Smooth muscle cell (in vitro differentiated cells): ENCODE measurements at regions not wholly inside any gene's neighbourhood (a gene's known extent, or its start where the extent isn't known, plus 50 kb on each side); places are given as distances from the start of the nearest gene placed in this dataset.

Experiments used
- DNase-seq: peaks from one replicate; lab custom pipeline; 2025; ENCODE audit not compliant: unreplicated experiment; lab: John Stamatoyannopoulos, UW
- H2AFZ ChIP-seq: fragments of 200-600 bp; sonication (generic); 2 replicates; pipeline ENCODE4 v1.6.0; 2016; ENCODE audit warnings: antibody characterized with exemption, low read depth, mild to moderate bottlenecking
- H3F3A ChIP-seq: fragments of 200-600 bp; sonication (generic); 2 replicates; pipeline ENCODE4 v1.6.0; 2017; ENCODE audit warnings: antibody characterized with exemption, low read depth
- H3K27ac ChIP-seq: fragments of 200-600 bp; sonication (generic); 2 replicates; pipeline ENCODE4 v1.5.1; 2016; ENCODE audit warnings: low read depth, mild to moderate bottlenecking
- H3K27me3 ChIP-seq: fragments of 200-600 bp; sonication (generic); 2 replicates; pipeline ENCODE4 v1.6.1; 2016; ENCODE audit warnings: low read depth, mild to moderate bottlenecking
- H3K36me3 ChIP-seq: fragments of 200-600 bp; sonication (generic); 2 replicates; pipeline ENCODE4 v1.5.1; 2016; ENCODE audit warnings: low read depth
- H3K4me1 ChIP-seq: fragments of 200-600 bp; sonication (generic); 2 replicates; pipeline ENCODE4 v1.5.1; 2016; ENCODE audit warnings: low read depth
- H3K4me2 ChIP-seq: fragments of 200-600 bp; sonication (generic); 2 replicates; pipeline ENCODE4 v1.6.0; 2016; ENCODE audit warnings: mild to moderate bottlenecking
- H3K4me3 ChIP-seq: fragments of 200-600 bp; sonication (generic); 2 replicates; pipeline ENCODE4 v1.5.1; 2016; ENCODE audit warnings: mild to moderate bottlenecking
- H3K79me2 ChIP-seq: fragments of 200-600 bp; sonication (generic); 2 replicates; pipeline ENCODE4 v1.6.0; 2016; ENCODE audit warnings: low read depth, mild to moderate bottlenecking
- H3K9ac ChIP-seq: fragments of 200-600 bp; sonication (generic); 2 replicates; pipeline ENCODE4 v1.6.0; 2016; ENCODE audit warnings: low read depth
- H3K9me3 ChIP-seq: fragments of 200-600 bp; sonication (generic); replicated peaks from 2 replicates; pipeline ENCODE4 v1.5.1; 2016; ENCODE audit warnings: low read depth
- H4K20me1 ChIP-seq: fragments of 200-600 bp; sonication (generic); 2 replicates; pipeline ENCODE4 v1.6.0; 2016; ENCODE audit warnings: low read depth
- WGBS: methylation state at CpG from one replicate; pipeline ENCODE4 v1.1.7; 2016; ENCODE audit warnings: low lambda C conversion rate; 5-methylcytosine and 5-hydroxymethylcytosine counted together
- TF ChIP-seq, protein P1 (sequence below): fragments of 200-600 bp; sonication (generic); IDR thresholded peaks from 2 replicates; pipeline ENCODE4 v1.5.1; 2017; ENCODE audit warnings: borderline replicate concordance, mild to moderate bottlenecking, antibody characterized with exemption; ENCODE audit not compliant: insufficient read depth, poor library complexity, severe bottlenecking

- no peak overlapping the region for H3K27ac ChIP-seq
- H3K4me3 ChIP-seq, result no peak overlapping the region
- H4K20me1 ChIP-seq, result no peaks in the 10 kb centered on the region
- TF ChIP-seq, protein P1, sequence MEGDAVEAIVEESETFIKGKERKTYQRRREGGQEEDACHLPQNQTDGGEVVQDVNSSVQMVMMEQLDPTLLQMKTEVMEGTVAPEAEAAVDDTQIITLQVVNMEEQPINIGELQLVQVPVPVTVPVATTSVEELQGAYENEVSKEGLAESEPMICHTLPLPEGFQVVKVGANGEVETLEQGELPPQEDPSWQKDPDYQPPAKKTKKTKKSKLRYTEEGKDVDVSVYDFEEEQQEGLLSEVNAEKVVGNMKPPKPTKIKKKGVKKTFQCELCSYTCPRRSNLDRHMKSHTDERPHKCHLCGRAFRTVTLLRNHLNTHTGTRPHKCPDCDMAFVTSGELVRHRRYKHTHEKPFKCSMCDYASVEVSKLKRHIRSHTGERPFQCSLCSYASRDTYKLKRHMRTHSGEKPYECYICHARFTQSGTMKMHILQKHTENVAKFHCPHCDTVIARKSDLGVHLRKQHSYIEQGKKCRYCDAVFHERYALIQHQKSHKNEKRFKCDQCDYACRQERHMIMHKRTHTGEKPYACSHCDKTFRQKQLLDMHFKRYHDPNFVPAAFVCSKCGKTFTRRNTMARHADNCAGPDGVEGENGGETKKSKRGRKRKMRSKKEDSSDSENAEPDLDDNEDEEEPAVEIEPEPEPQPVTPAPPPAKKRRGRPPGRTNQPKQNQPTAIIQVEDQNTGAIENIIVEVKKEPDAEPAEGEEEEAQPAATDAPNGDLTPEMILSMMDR, result no peak
- no peaks in the 10 kb centered on the region for H3K9me3 ChIP-seq
- WGBS, result 86% methylated on average over 1 of the region's 1 CpG
- H3K9ac ChIP-seq, result no peak overlapping the region
- no peak overlapping the region for H3K4me2 ChIP-seq
- H3K36me3 ChIP-seq, result no peaks in the 10 kb centered on the region
- no peak overlapping the region for H2AFZ ChIP-seq
- no peaks in the 10 kb centered on the region for H3K4me1 ChIP-seq
- DNase-seq, result no peak
- H3K27me3 ChIP-seq, result no peaks in the 10 kb centered on the region
- no peaks in the 10 kb centered on the region for H3K79me2 ChIP-seq
- no peaks in the 10 kb centered on the region for H3F3A ChIP-seq
Measured at GRCh38 chr18:42328931-42329330, 373.9 kb downstream of the PIK3C3 start.

DNA sequence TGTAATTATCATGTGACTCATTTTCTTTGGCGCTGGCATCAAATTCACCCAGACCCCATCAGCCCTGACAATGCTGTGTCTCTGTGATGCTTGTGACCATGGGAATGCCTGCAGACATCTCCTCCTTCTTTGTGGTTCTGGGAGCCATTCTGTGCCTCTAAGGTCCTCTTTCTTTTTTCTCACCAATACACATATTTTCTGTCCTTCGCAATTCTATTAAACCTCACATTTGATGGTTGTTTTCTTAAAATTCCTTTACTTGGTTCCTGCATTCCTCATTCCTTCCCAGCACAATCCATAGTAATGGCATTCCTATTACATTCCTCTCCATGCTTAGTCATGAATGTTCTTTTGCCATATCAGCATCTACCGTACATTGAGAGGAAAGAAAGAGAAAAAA, 375.3 kb downstream of the PIK3C3 start:
- DNase-seq, result no peak
- TF ChIP-seq, protein P1, result no peak
- no peak overlapping the region for H3K4me3 ChIP-seq
- no peak overlapping the region for H3K9ac ChIP-seq
- 68% methylated on average over 3 of the region's 3 CpGs for WGBS
- H3K36me3 ChIP-seq, result no peaks in the 10 kb centered on the region
- no peaks in the 10 kb centered on the region for H3K4me1 ChIP-seq
- H3K79me2 ChIP-seq, result no peaks in the 10 kb centered on the region
- H4K20me1 ChIP-seq, result no peaks in the 10 kb centered on the region
- H3K27me3 ChIP-seq, result no peaks in the 10 kb centered on the region
- H2AFZ ChIP-seq, result no peak overlapping the region
- H3K9me3 ChIP-seq, result no peaks in the 10 kb centered on the region
- no peaks in the 10 kb centered on the region for H3F3A ChIP-seq
- H3K4me2 ChIP-seq, result no peak overlapping the region
- no peak overlapping the region for H3K27ac ChIP-seq

DNA sequence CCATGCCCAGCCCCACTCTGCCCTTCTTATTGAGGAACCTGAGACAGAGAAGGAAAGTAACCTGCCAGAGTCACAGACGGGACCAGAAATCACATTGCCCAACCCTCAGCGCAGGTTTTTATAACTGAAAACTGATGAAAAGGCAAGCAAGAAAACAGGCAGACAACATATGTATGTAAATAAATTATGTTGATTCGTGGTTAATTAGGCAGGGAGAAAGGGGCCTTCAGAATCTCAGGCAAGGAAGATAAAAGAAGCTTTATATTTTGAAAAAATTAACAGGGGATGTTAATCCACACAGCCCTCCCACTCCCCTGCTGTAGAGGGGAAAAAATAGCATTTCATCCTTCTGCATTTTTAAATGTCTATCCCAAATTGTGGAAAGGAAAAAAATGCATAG, 378.5 kb downstream of the PIK3C3 start:
- WGBS, result 71% methylated on average over 3 of the region's 3 CpGs
- H3F3A ChIP-seq, result no peaks in the 10 kb centered on the region
- no peak for DNase-seq
- H3K4me2 ChIP-seq, result no peak overlapping the region
- no peak overlapping the region for H3K4me3 ChIP-seq
- no peak overlapping the region for H3K9ac ChIP-seq
- no peaks in the 10 kb centered on the region for H3K36me3 ChIP-seq
- no peak overlapping the region for H3K27ac ChIP-seq
- no peaks in the 10 kb centered on the region for H3K27me3 ChIP-seq
- H2AFZ ChIP-seq, result no peak overlapping the region
- TF ChIP-seq, protein P1, result no peak
- no peaks in the 10 kb centered on the region for H3K79me2 ChIP-seq
- no peaks in the 10 kb centered on the region for H3K9me3 ChIP-seq
- H4K20me1 ChIP-seq, result no peaks in the 10 kb centered on the region
- peaks cover 1% of the 10 kb centered on the region for H3K4me1 ChIP-seq

DNA sequence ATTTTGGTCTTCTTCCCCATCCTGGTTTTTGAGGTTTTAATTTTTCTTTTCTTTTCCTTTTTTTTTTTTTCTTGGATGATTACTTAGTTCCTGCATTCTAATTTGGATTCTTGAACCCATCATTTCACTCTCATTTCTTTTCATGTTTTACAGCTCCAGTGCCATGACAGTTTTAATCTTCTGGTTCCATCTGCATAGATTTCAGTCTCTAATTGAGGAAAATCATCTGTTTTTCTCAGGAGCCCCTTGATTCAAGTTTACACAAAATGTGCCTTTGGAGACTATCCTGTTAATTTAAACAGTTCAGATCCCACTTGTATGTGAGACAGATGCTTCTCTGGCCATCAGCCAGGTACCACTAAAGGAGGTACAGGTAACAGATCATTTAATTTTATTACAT, 379.9 kb downstream of the PIK3C3 start:
- H3K27me3 ChIP-seq, result no peaks in the 10 kb centered on the region
- TF ChIP-seq, protein P1, result no peak
- H3K4me3 ChIP-seq, result no peak overlapping the region
- no peak for DNase-seq
- H3K36me3 ChIP-seq, result no peaks in the 10 kb centered on the region
- no peak overlapping the region for H3K9ac ChIP-seq
- no peaks in the 10 kb centered on the region for H3K9me3 ChIP-seq
- no peak overlapping the region for H3K4me2 ChIP-seq
- no peaks in the 10 kb centered on the region for H3F3A ChIP-seq
- H3K4me1 ChIP-seq, result peaks cover 12% of the 10 kb centered on the region
- H3K27ac ChIP-seq, result no peak overlapping the region
- no peaks in the 10 kb centered on the region for H3K79me2 ChIP-seq
- no peak overlapping the region for H2AFZ ChIP-seq
- H4K20me1 ChIP-seq, result no peaks in the 10 kb centered on the region
